Parathyroid adenoma (tissue), 2 donors: ENCODE measurements at regions not wholly inside any gene's neighbourhood (a gene's known extent, or its start where the extent isn't known, plus 50 kb on each side); places are given as distances from the start of the nearest gene placed in this dataset.
"Not testable (repeated sequence)": the region's sequence is repeated elsewhere in the genome, so short reads cannot be mapped to it uniquely, and the experiment has no call there.

ENCODE experiments used
- H2AFZ ChIP-seq: fragments of 300-600 bp; sonication (generic); one replicate; pipeline ENCODE4 v1.7.0; 2017; ENCODE audit warnings: antibody characterized with exemption, mild to moderate bottlenecking
- H3K27ac ChIP-seq: fragments of 300-600 bp; sonication (generic); one replicate; pipeline ENCODE4 v1.7.0; 2017
- H3K27me3 ChIP-seq: fragments of 300-600 bp; sonication (generic); one replicate; pipeline ENCODE4 v1.7.0; 2017; ENCODE audit warnings: low read length; ENCODE audit not compliant: control insufficient read depth, insufficient read depth
- H3K36me3 ChIP-seq: fragments of 300-600 bp; sonication (generic); one replicate; pipeline ENCODE4 v1.7.0; 2017; ENCODE audit warnings: low read length; ENCODE audit not compliant: control insufficient read depth, insufficient read depth
- H3K4me1 ChIP-seq: fragments of 300-600 bp; sonication (generic); one replicate; pipeline ENCODE4 v1.7.0; 2017; ENCODE audit warnings: control low read depth
- H3K4me2 ChIP-seq: fragments of 300-600 bp; sonication (generic); one replicate; pipeline ENCODE4 v1.7.0; 2017; ENCODE audit warnings: low read length
- H3K4me3 ChIP-seq: fragments of 300-600 bp; sonication (generic); one replicate; pipeline ENCODE4 v1.7.0; 2017; ENCODE audit warnings: low read depth, low read length
- H3K79me2 ChIP-seq: fragments of 300-600 bp; sonication (generic); one replicate; pipeline ENCODE4 v1.7.0; 2017; ENCODE audit warnings: control low read depth
- H3K9ac ChIP-seq: fragments of 300-600 bp; sonication (generic); one replicate; pipeline ENCODE4 v1.7.0; 2017; ENCODE audit warnings: mild to moderate bottlenecking
- H3K9me3 ChIP-seq: fragments of 300-600 bp; sonication (generic); one replicate; pipeline ENCODE4 v1.7.0; 2017; ENCODE audit warnings: low read length; ENCODE audit not compliant: control insufficient read depth
- TF ChIP-seq, protein P1 (sequence below): fragments of 300-600 bp; sonication (generic); IDR thresholded peaks from one replicate; pipeline ENCODE4 v1.7.0; 2017; ENCODE audit warnings: antibody characterized with exemption, mild to moderate bottlenecking
- donor health status: primary hyperparathyroidism.

DNA sequence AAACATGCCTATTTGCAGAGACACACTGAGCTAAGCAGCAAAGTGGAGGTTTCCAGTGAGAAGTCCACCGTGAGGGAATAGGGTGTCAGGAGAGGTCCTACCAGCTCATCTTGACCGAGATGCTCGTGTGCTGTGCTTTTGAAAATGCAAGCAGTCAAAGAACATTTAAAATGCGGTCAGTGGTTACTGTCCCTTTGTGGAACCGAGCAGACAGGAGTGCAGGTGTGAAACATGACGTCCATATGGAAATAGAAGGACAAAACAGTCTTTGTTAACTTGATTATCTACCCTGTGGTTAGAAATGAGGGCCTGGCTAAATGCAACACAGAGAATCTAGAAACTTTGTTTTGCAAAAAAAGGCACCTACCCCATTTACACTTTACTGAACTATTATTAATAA is 473.3 kb downstream of the SPATA31A6 start:
- not testable (repeated sequence) for H3K79me2 ChIP-seq, H3K27me3 ChIP-seq, H3K9ac ChIP-seq, H3K27ac ChIP-seq, H3K36me3 ChIP-seq, H3K4me2 ChIP-seq, H3K9me3 ChIP-seq, H2AFZ ChIP-seq, H3K4me3 ChIP-seq, H3K4me1 ChIP-seq

DNA sequence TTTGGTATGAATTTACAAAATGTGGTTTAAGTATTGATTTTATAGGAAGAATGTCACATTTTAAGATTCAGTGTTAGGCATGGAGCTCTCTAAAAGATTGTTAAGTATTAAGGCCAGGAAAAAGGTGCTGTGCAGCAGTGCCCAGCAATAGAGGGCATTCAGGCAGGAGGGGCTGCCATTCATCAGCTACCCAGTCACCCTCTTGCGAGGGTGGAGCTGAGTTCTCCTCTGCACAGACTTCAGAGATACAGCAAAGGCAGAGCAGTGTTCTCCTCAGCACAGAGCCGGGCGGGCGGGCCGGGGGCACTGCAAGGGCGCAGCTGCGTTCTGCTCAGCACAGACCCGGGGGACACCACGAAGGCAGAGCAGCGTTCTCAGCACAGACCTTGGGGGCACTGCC is 474.0 kb downstream of the SPATA31A6 start:
- H3K27ac ChIP-seq, H3K4me2 ChIP-seq, H3K4me1 ChIP-seq, H3K36me3 ChIP-seq, H3K27me3 ChIP-seq, H3K9ac ChIP-seq, H3K9me3 ChIP-seq, H3K4me3 ChIP-seq, H2AFZ ChIP-seq, H3K79me2 ChIP-seq: not testable (repeated sequence)

DNA sequence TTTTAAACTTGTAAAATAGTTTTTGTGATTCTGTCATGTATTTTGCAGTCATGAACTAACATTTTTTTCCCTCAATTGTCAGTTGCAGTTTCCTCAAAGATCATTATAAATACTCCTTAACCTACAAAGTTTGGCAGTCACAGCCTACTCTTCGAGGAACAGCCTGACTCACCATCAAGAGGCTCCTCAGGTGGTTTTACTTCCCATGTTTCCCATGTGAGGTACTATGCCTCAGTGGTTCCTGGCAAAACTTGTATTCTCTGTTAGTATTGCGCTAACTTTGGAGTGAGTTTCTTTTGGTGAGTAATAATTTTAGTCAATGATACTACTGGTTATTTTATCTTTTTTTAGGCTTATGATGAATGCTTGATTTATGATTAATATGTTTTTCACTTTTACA is 513.7 kb downstream of the SPATA31A6 start:
- H3K9ac ChIP-seq, H3K36me3 ChIP-seq, H2AFZ ChIP-seq, H3K27ac ChIP-seq, H3K4me3 ChIP-seq, H3K27me3 ChIP-seq, H3K79me2 ChIP-seq, H3K4me2 ChIP-seq, H3K4me1 ChIP-seq, H3K9me3 ChIP-seq: not testable (repeated sequence)

DNA sequence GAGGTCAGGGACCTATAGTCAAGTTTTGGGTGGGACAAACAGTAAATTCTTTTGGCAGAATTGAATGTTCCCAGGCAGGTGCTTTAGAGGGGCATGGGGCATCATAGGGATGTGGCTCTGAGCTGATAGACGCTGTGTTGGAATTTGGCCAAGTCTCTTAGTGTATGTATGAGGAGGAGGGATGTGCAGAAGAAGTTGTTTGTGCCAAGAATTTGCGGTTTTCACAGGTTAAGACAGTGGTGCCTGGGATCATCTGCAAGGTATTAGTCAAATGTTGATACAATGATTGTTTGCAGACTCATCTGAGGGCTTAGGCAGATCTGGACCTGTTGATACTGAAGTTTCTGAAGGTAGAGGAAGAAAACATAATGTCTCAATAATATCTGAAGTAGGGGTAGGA is 519.4 kb downstream of the SPATA31A6 start:
- H3K27ac ChIP-seq, H3K4me2 ChIP-seq, H3K9me3 ChIP-seq, H3K4me1 ChIP-seq, H3K4me3 ChIP-seq, H3K27me3 ChIP-seq, H2AFZ ChIP-seq, H3K9ac ChIP-seq, H3K36me3 ChIP-seq, H3K79me2 ChIP-seq: not testable (repeated sequence)

DNA sequence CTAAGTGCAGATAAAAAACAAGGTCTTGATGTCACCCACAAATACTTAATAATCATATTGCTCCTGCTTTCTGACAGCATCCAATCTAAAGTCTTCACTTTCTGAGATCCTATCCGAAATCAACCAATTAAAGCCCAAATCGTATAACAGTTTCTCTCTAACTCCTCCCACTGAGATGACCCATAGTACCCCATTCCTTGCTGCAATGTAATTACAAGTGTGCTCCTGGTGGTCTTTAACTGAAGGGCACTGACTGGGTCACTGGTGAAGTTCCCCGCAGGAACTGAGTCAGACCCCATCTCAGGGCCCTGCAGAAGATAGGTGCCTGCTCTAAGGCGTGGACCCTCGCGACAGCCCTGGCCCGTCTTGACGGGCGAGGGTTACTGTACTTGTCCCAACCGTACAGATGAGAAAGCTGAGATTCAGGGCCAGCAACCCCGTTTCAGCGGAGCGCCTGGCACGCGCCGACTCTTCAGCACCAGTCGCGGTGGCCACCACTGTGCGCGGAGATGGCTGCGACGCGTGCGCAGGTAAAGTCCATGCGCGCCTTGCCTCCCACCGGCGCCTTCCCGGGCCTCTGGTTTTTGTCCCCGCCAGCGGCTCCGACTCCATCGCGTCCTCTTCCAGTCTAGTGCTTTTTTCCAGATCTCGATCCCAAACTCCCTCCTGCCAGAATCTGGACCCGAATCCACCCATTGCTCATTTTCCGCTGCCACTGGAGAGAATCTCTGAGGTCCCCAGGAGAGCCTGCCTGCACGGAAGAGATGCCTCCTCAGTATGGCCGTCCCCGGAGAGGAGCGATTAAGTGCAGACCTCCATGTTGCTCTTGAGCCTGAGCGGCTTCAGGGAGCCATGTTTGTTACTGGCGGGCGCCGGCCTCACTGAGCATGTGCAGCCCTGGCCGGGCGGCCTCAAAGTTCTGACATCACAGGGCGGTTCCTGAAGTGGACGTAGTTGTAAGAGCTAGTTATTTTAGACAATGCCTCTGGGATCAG is 541.7 kb downstream of the SPATA31A6 start:
- not testable (repeated sequence) for H3K9me3 ChIP-seq, H3K4me2 ChIP-seq, H3K27me3 ChIP-seq, H3K79me2 ChIP-seq, H3K27ac ChIP-seq, H3K36me3 ChIP-seq, H3K4me3 ChIP-seq, H2AFZ ChIP-seq, H3K9ac ChIP-seq, H3K4me1 ChIP-seq

DNA sequence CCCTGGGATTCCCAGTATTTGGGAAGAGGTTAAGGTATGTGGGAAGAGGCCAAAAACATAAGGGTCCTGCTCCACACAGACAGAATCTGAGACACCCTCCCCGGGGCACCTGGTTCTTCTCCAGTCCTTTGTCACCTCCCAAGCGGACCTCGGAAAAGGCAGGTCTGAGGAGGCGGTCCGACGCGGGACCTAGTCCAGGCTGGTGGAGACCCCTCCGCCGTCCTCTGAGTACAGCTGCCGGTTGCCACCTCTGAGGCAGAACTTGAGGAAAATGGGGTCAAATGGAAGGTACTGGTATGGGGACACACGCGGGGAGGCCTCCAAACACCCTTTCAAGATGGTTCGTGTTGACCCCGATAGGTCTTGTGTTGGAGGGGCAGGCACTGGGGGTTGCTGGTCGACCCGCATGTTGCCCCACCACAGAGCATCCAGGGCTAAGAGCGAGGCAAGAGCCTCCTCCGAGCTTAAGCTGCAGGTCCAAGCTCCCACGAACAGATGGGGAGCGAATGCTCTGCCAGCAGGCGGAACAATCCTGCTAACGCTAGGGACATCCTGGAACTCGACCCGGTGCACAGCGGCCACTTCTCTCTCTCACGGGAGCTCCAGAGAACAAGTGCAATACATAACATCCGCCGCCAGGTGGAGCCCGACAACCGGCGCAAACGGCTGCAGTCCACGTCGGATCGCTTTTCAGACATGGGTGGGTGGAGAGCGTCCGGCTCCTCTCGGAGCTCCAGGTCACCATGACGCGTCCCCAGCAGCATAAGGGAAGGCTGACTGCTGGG is 559.8 kb downstream of the SPATA31A6 start:
- H3K4me3 ChIP-seq, H3K4me1 ChIP-seq, H3K36me3 ChIP-seq, H3K79me2 ChIP-seq, H2AFZ ChIP-seq, H3K9me3 ChIP-seq, H3K9ac ChIP-seq, H3K4me2 ChIP-seq, H3K27me3 ChIP-seq, H3K27ac ChIP-seq: not testable (repeated sequence)
- TF ChIP-seq, protein P1, sequence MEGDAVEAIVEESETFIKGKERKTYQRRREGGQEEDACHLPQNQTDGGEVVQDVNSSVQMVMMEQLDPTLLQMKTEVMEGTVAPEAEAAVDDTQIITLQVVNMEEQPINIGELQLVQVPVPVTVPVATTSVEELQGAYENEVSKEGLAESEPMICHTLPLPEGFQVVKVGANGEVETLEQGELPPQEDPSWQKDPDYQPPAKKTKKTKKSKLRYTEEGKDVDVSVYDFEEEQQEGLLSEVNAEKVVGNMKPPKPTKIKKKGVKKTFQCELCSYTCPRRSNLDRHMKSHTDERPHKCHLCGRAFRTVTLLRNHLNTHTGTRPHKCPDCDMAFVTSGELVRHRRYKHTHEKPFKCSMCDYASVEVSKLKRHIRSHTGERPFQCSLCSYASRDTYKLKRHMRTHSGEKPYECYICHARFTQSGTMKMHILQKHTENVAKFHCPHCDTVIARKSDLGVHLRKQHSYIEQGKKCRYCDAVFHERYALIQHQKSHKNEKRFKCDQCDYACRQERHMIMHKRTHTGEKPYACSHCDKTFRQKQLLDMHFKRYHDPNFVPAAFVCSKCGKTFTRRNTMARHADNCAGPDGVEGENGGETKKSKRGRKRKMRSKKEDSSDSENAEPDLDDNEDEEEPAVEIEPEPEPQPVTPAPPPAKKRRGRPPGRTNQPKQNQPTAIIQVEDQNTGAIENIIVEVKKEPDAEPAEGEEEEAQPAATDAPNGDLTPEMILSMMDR: peak; percentile 26

DNA sequence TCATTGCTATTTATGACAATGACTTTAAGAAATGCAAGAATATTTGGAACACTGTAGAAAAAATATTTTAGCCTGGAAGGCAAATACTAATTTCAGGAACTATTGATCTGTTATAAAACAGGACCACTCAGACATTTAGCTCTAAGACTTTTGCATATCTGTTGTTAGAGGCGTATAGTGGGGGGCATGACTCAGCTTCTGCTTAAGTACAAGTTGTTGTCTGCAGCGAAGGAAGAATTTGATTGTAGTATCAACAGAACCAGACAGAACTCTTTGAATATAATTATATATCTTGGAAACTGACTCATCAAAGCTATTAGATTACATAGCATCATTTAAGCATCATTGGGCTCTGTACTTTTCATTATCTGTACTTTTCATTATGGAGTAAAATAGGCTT is 573.8 kb downstream of the SPATA31A6 start:
- H3K4me3 ChIP-seq, H3K9me3 ChIP-seq, H3K4me2 ChIP-seq, H3K36me3 ChIP-seq, H2AFZ ChIP-seq, H3K9ac ChIP-seq, H3K79me2 ChIP-seq, H3K27ac ChIP-seq, H3K27me3 ChIP-seq, H3K4me1 ChIP-seq: not testable (repeated sequence)

DNA sequence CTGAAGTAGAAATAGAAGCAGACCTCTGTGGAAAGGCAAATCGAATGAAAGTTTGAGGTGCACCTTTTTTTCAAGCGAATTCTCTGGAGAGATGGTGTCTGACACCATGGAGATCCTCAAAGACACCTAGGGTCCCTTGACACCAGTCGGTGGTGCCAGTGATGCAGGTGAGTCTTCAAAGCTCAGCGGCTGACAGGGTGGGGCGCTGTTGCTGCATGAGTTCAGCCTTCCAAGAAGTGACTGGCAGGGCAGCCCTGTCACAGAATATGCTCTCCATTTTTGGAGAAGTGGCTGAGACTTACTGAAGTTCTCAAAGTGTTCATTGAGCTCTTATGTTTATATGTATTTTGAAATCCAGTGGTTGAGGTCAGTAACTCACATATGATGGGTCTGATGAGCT is 575.9 kb downstream of the SPATA31A6 start:
- not testable (repeated sequence) for H2AFZ ChIP-seq, H3K36me3 ChIP-seq, H3K9me3 ChIP-seq, H3K4me3 ChIP-seq, H3K27me3 ChIP-seq, H3K79me2 ChIP-seq, H3K9ac ChIP-seq, H3K27ac ChIP-seq, H3K4me2 ChIP-seq, H3K4me1 ChIP-seq

DNA sequence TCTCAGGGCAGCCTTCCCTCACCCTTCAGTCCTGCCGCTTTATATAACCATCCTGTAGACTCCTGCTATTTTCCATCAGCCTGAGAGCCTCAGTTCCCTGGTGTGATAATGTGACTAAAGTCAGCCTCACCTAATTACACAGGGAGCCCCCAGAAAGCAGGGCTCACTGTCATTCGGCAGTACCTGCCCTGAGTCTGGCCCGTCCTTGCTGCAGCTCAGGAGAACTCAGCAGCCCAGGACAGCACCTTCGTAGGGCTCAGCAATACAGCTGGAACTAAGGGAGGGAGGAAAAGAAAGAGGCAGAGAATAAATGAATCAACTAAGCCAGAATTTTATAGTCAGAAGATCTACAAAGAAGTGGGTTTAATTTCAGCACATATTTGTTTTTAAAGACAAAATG is 598.7 kb downstream of the SPATA31A6 start:
- not testable (repeated sequence) for H3K9ac ChIP-seq, H3K9me3 ChIP-seq, H2AFZ ChIP-seq, H3K36me3 ChIP-seq, H3K79me2 ChIP-seq, H3K27ac ChIP-seq, H3K4me1 ChIP-seq, H3K4me2 ChIP-seq, H3K27me3 ChIP-seq, H3K4me3 ChIP-seq

DNA sequence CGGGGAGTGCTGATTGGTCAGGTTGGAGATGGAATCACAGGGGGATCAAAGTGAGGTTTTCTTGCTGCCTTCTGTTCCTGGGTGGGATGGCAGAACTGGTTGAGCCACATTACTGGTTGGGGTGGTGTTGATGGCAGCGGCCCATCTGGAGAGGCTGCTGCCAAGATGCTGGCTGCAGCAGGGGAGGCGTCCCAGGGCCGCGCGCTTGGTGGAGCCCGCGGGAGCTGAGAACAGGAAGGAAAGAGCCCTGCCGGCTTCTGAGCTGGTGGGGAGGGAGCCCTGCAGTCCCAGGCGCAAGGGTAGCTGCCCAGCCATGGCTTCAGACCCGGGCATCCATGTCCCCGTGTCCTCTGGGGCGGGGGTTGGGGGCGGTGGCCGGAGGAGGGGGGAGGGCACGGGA is 609.3 kb downstream of the SPATA31A6 start:
- not testable (repeated sequence) for H3K4me1 ChIP-seq, H3K36me3 ChIP-seq, H3K4me3 ChIP-seq, H3K9ac ChIP-seq, H2AFZ ChIP-seq, H3K4me2 ChIP-seq, H3K27ac ChIP-seq, H3K79me2 ChIP-seq, H3K27me3 ChIP-seq, H3K9me3 ChIP-seq
